IMR-90 (cell line): ENCODE measurements at regions not wholly inside any gene's neighbourhood (a gene's known extent, or its start where the extent isn't known, plus 50 kb on each side); places are given as distances from the start of the nearest gene placed in this dataset.
A peak's percentile ranks its signal among the peaks of the same experiment; 100 is the strongest.

Experiments used
- ATAC-seq: fragments of 200-7000 bp; cut with Tn5 transposase; 2 replicates; pipeline ENCODE4 v1.9.1; 2020; ENCODE audit warnings: low read depth, mild to moderate bottlenecking, moderate library complexity
- BruUV-seq: library from RNA; stranded (reverse); fragments of 400-500 nt; replicated peaks from 2 replicates; lab custom pipeline; 2021; lab: Mats Ljungman, UMichigan
- CTCF ChIA-PET: fragments of 300-600 bp; formaldehyde crosslinking; extraction: SDS; loops from one replicate; lab custom pipeline; 2021; ENCODE audit warnings: antibody characterized with exemption; lab: Yijun Ruan, JAX
- POLR2A ChIA-PET: fragments of 300-600 bp; sonication (Branson Sonifier 250); formaldehyde crosslinking; loops from one replicate; lab custom pipeline; 2022; ENCODE audit warnings: antibody characterized with exemption; ENCODE audit not compliant: unreplicated experiment; lab: Charles Lee
- DNase-seq: peaks from one replicate; pipeline ENCODE4 v3.0.0; 2013
- H2AFZ ChIP-seq: replicated peaks from 2 replicates; pipeline ENCODE3; 2013; ENCODE audit warnings: low read length, mild to moderate bottlenecking; ENCODE audit not compliant: poor library complexity
- H2AK5ac ChIP-seq: 2 replicates; pipeline ENCODE4 v1.6.1; 2013; ENCODE audit warnings: low read depth, low read length, inconsistent platforms
- H2AK9ac ChIP-seq: replicated peaks from 2 replicates; pipeline ENCODE3; 2013; ENCODE audit warnings: mild to moderate bottlenecking, low read depth, low read length, moderate library complexity; ENCODE audit not compliant: poor library complexity
- H2BK120ac ChIP-seq: 2 replicates; pipeline ENCODE4 v1.6.1; 2013; ENCODE audit warnings: low read depth, low read length, inconsistent platforms
- H2BK15ac ChIP-seq: 3 replicates; pipeline ENCODE4 v1.6.1; 2013; ENCODE audit warnings: low read depth, low read length, inconsistent platforms
- H2BK20ac ChIP-seq: 2 replicates; pipeline ENCODE4 v1.6.1; 2013; ENCODE audit warnings: low read depth, mild to moderate bottlenecking, inconsistent platforms, low read length, moderate library complexity
- H2BK5ac ChIP-seq: 2 replicates; pipeline ENCODE4 v1.6.1; 2013; ENCODE audit warnings: mild to moderate bottlenecking, low read depth, low read length, inconsistent platforms; ENCODE audit not compliant: poor library complexity, severe bottlenecking
- H3K14ac ChIP-seq: replicated peaks from 2 replicates; pipeline ENCODE4 v1.6.1; 2013; ENCODE audit warnings: low read depth, low read length, inconsistent platforms
- H3K18ac ChIP-seq: 2 replicates; pipeline ENCODE4 v1.6.1; 2013; ENCODE audit warnings: low read depth, low read length, control low read depth
- H3K23ac ChIP-seq: 2 replicates; pipeline ENCODE4 v1.6.1; 2013; ENCODE audit warnings: low read depth, low read length, inconsistent platforms
- H3K27ac ChIP-seq: 2 replicates; pipeline ENCODE4 v1.5.1; 2013; ENCODE audit warnings: mild to moderate bottlenecking, control low read depth, low read length; ENCODE audit not compliant: insufficient read depth
- H3K27me3 ChIP-seq: 2 replicates; pipeline ENCODE4 v1.6.1; 2013; ENCODE audit warnings: low read length; ENCODE audit not compliant: control insufficient read depth, insufficient read depth
- H3K36me3 ChIP-seq: 2 replicates; pipeline ENCODE4 v1.6.1; 2013; ENCODE audit warnings: low read length, mixed read lengths; ENCODE audit not compliant: control insufficient read depth, insufficient read depth
- H3K4ac ChIP-seq: 2 replicates; pipeline ENCODE4 v1.6.1; 2013; ENCODE audit warnings: low read depth, low read length, inconsistent platforms
- H3K4me1 ChIP-seq: 2 replicates; pipeline ENCODE4 v1.6.1; 2013; ENCODE audit warnings: low read length, mixed read lengths; ENCODE audit not compliant: control insufficient read depth, insufficient read depth
- H3K4me2 ChIP-seq: 2 replicates; pipeline ENCODE4 v1.6.1; 2013; ENCODE audit warnings: low read depth, mild to moderate bottlenecking, control low read depth, low read length, moderate library complexity
- H3K4me3 ChIP-seq: 2 replicates; pipeline ENCODE4 v1.5.1; 2013; ENCODE audit warnings: low read depth, mild to moderate bottlenecking, control low read depth, low read length, moderate library complexity; ENCODE audit not compliant: insufficient read depth
- H3K56ac ChIP-seq: 2 replicates; pipeline ENCODE4 v1.6.1; 2013; ENCODE audit warnings: low read length, inconsistent platforms; ENCODE audit not compliant: insufficient read depth; ENCODE audit errors: extremely low read depth
- H3K79me1 ChIP-seq, 2 experiments: 2 replicates each; pipeline ENCODE4 v1.6.1; 2013; ENCODE audit warnings: low read length in 2 of 2, inconsistent platforms in 1 of 2, low read depth in 1 of 2
- H3K9ac ChIP-seq: 2 replicates; pipeline ENCODE4 v1.6.1; 2013; ENCODE audit warnings: low read depth, low read length, control low read depth
- H3K9me1 ChIP-seq: 2 replicates; pipeline ENCODE4 v1.6.1; 2013; ENCODE audit warnings: low read length, inconsistent platforms; ENCODE audit not compliant: insufficient read depth
- H3K9me3 ChIP-seq: 2 replicates; pipeline ENCODE4 v1.6.1; 2013; ENCODE audit warnings: low read length; ENCODE audit not compliant: control insufficient read depth, insufficient read depth
- H4K20me1 ChIP-seq: 2 replicates; pipeline ENCODE4 v1.6.1; 2013; ENCODE audit warnings: low read length, inconsistent platforms; ENCODE audit not compliant: insufficient read depth
- H4K5ac ChIP-seq: 2 replicates; pipeline ENCODE4 v1.6.1; 2013; ENCODE audit warnings: mild to moderate bottlenecking, low read depth, low read length, control low read depth
- H4K8ac ChIP-seq, 2 experiments: 2 replicates each; pipeline ENCODE4 v1.6.1; 2013; ENCODE audit warnings: low read depth in 2 of 2, low read length in 2 of 2, control low read depth in 1 of 2, inconsistent platforms in 1 of 2
- H4K91ac ChIP-seq: 2 replicates; pipeline ENCODE4 v1.6.1; 2013; ENCODE audit warnings: low read depth, low read length, inconsistent platforms; ENCODE audit not compliant: insufficient read depth
- CEBPB ChIP-seq: IDR thresholded peaks from 2 replicates; pipeline ENCODE4 v1.6.1; 2012; ENCODE audit warnings: low read depth, low read length, improper control_type of control experiment
- CHD1 ChIP-seq: IDR thresholded peaks from 2 replicates; pipeline ENCODE4 v1.6.1; 2012; ENCODE audit warnings: low read depth, low read length, improper control_type of control experiment
- FOS ChIP-seq: fragments of 150-350 bp; IDR thresholded peaks from 2 replicates; pipeline ENCODE4 v1.6.1; 2016; ENCODE audit warnings: low read depth, low read length
- MAFK ChIP-seq: IDR thresholded peaks from 2 replicates; pipeline ENCODE4 v1.6.1; 2012; ENCODE audit warnings: low read depth, low read length, improper control_type of control experiment
- MXI1 ChIP-seq: IDR thresholded peaks from 2 replicates; pipeline ENCODE4 v1.6.1; 2012; ENCODE audit warnings: low read depth, mild to moderate bottlenecking, low read length, moderate library complexity, borderline replicate concordance
- NFE2L2 ChIP-seq: fragments of 150-350 bp; IDR thresholded peaks from 2 replicates; pipeline ENCODE4 v1.6.1; 2016; ENCODE audit warnings: low read depth, mild to moderate bottlenecking, low read length
- POLR2A ChIP-seq: IDR thresholded peaks from 2 replicates; pipeline ENCODE4 v1.6.1; 2012; ENCODE audit warnings: mild to moderate bottlenecking, low read depth, low read length
- SMC3 ChIP-seq: fragments of 150-350 bp; IDR thresholded peaks from 2 replicates; pipeline ENCODE4 v1.6.1; 2016; ENCODE audit warnings: low read depth, mild to moderate bottlenecking, antibody characterized with exemption, low read length, moderate library complexity
- WGBS, 2 experiments: methylation state at CpG; one replicate each; pipeline versions ENCODE4 v1.1.5 to v1.1.7; 2013; ENCODE audit warnings: missing lambda C conversion rate in 2 of 2; ENCODE audit not compliant: insufficient read length in 1 of 2; ENCODE audit errors: extremely low coverage in 2 of 2; 5-methylcytosine and 5-hydroxymethylcytosine counted together
- dilution Hi-C: fragments of 300-500 bp; cut with HindIII; formaldehyde crosslinking; loops from one replicate; pipeline ENCODE4 v1.14.3; 2018; ENCODE audit warnings: low sequenced_read_pairs; ENCODE audit not compliant: unreplicated experiment
- in situ Hi-C: fragments of 300-500 bp; cut with MboI; formaldehyde crosslinking; loops from 3 replicates; pipeline ENCODE4 v1.14.3; 2019; ENCODE audit warnings: low sequenced_read_pairs, inconsistent platforms, mixed read lengths
- intact Hi-C: fragments of 100-400 bp; cut with micrococcal nuclease; formaldehyde crosslinking; loops from 2 replicates; pipeline ENCODE4 v1.10.0; 2022

DNA sequence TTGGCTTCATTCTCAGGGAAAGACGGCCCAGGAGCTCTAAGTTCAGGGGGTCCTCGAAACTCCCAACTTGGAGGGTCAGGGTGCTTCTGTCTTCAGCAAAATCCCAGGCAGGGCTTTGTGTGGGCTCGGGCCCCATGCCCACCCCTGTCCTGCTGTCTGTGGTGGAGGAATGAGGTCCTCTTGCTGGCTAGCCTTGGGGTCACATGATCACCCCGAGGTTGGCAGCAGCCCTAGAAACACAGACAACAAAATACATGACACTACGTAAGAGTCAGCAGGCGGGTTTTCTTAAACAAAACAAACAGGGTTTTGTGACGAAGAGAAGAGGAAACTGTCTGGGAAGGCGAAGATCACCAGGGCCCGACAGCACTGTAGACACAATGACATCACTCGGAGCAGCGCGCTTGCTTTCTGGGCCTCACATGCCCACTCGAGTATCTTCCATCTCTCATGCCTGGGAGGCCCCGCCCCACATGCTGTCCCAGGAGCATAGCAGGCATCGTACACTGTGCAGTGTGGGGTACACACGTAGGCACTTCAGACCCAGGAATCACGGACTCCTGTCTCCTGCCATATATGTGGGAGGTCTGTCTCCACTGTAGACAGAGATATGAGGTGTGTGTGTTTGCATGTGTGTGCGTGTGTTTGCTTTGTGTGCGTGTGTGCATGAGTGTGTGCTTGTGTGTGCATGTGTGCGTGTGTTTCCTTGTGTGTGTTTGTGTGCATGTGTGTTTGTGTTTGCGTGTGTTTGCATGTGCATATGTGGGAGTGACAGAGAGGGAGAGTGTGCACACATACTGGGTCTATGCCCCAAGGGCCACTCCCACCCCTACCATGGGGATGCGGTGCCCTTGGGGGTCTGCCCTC is 94.7 kb downstream of the SIK1 start (continued):
- TF ChIP-seq FOS (peak; percentile 71), POLR2A (no peak; the same call in 1 of the 2 replicates), MXI1 (0 out of 2 replicates have a peak, but pooled peaks have one; percentile 16)

DNA sequence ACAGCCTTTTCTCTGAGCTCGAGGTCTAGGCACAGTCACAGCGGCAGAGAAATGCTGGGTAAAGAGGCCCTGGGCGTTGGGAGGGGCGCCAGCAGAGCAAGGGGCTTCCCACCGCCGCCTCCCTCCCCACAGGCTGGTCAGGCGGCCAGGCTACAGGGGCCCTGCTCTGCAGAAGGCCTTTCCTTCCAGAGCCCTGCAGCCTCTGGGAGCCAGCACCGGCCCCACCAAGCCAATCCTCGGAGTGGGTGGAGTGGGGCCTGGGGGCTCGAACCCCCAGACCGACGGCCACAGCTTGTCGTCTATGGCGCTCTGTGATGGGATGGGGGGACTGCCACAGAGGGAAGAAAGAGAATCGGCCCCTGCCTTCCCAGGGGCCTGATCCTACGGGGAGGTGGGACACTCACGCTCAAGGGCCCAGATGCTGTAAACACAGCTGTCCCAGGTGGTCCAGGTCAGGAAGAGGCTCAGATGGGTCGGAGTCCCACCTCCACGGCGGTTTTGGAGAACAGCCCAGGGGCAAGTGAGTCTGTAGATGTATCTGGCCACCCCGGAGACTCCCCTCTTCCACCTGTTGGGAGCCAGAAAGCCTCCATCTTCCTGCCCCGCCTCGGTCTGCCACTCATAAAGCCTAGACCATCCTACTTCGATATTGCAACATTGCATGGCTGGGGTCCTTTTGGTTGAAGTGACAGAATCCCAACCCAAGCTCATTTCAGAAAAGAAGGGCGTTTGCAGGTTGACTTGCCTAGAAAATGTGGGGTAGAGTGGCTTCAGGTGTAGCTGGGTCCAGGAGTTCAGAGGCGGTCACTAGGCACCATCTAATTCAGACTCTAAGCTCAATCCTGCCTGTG is 95.6 kb downstream of the SIK1 start:
- peak overlapping the region; percentile 10; the same call in 1 of the 2 replicates for H3K14ac ChIP-seq
- H2BK5ac ChIP-seq, result peak overlapping the region; percentile 21
- H4K8ac ChIP-seq, result peak overlapping the region in 1 of 2 experiments; percentile 22; a peak in 1 of 4 replicates
- H3K4me1 ChIP-seq, result peaks cover 23% of the 10 kb centered on the region
- peak overlapping the region; percentile 77 for H2AK9ac ChIP-seq
- H3K9me1 ChIP-seq, result peaks cover 22% of the 10 kb centered on the region
- in situ Hi-C loops, result no loop called here
- H3K4ac ChIP-seq, result peak overlapping the region; percentile 65
- no peak overlapping the region for H3K56ac ChIP-seq
- H3K23ac ChIP-seq, result no peak overlapping the region
- intact Hi-C loops, result no loop called here
- peak overlapping the region; percentile 89 for H2BK120ac ChIP-seq
- no peaks in the 10 kb centered on the region for H3K9me3 ChIP-seq
- no peaks in the 10 kb centered on the region for H4K20me1 ChIP-seq
- H3K18ac ChIP-seq, result peak overlapping the region; percentile 2
- no peak for DNase-seq
- H2AK5ac ChIP-seq, result 0 out of 2 replicates have a peak overlapping the region, but pooled peaks have one; percentile 7
- WGBS, 2 experiments, result 77% methylated on average over 6 of the region's 26 CpGs; no CpG with 5 or more reads in 1 of the 2 experiments
- peak overlapping the region; percentile 70 for H4K91ac ChIP-seq
- peak overlapping the region; percentile 77 for H2AFZ ChIP-seq
- H3K27ac ChIP-seq, result peak overlapping the region; percentile 22; the same call in 1 of the 2 replicates
- H3K36me3 ChIP-seq, result no peaks in the 10 kb centered on the region
- BruUV-seq, result no TSS peak
- no peaks in the 10 kb centered on the region for H3K27me3 ChIP-seq
- peak overlapping the region; percentile 21; the same call in 2 of the 3 replicates for H2BK15ac ChIP-seq
- no peak for ATAC-seq
- dilution Hi-C loops, result no loop called here
- TF ChIP-seq POLR2A (0 out of 2 replicates have a peak, but pooled peaks have one; percentile 21), NFE2L2 (no peak), SMC3 (no peak), MAFK (no peak), CEBPB (peak; percentile 49), CHD1 (no peak)
- no peak overlapping the region for H3K4me3 ChIP-seq
- POLR2A ChIA-PET, result no interaction called here
- CTCF ChIA-PET, result no interaction called here
- H3K79me1 ChIP-seq, result peaks cover 0 to 13% of the 10 kb centered on the region in 2 experiments; a peak in 2 of 4 replicates
- H3K4me2 ChIP-seq, result no peak overlapping the region
- peak overlapping the region; percentile 3 for H4K5ac ChIP-seq
- H2BK20ac ChIP-seq, result peak overlapping the region; percentile 31
- H3K9ac ChIP-seq, result no peak overlapping the region
